ENCODE measurements at regions not wholly inside any gene's neighbourhood (a gene's known extent, or its start where the extent isn't known, plus 50 kb on each side); places are given as distances from the start of the nearest gene placed in this dataset.
"Not testable (repeated sequence)": the region's sequence is repeated elsewhere in the genome, so short reads cannot be mapped to it uniquely, and the experiment has no call there.

DNA sequence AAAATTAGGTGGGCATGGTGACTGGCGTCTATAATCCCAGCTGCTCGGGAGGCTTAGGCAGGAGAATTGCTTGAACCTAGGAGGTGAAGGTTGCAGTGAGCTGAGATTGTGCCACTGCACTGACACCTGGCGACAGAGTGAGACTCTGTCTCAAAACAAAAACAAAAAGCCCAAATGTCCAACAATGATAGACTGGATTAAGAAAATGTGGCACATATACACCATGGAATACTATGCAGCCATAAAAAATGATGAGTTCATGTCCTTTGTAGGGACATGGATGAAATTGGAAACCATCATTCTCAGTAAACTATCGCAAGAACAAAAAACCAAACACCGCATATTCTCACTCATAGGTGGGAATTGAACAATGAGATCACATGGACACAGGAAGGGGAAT, 1385.6 kb downstream of the CDH12 start:
- H3K9me3 ChIP-seq (ENCODE audit: control insufficient read depth, low read length); H3K4me1 ChIP-seq (ENCODE audit: control insufficient read depth, insufficient read depth, low read length, poor library complexity, severe bottlenecking); H3K27ac ChIP-seq (ENCODE audit: low read depth, low read length, severe bottlenecking); H3K4me3 ChIP-seq (ENCODE audit: extremely low read depth, insufficient read depth, low read length, poor library complexity, severe bottlenecking): not testable (repeated sequence)
- no CpG with 5 or more reads among the region's 5 CpGs for WGBS, 2 experiments (ENCODE audit: insufficient coverage in 2 of 2)
- H3K36me3 ChIP-seq (ENCODE audit: control insufficient read depth, insufficient read depth, low read length): peaks cover 10% of the 10 kb centered on the region

DNA sequence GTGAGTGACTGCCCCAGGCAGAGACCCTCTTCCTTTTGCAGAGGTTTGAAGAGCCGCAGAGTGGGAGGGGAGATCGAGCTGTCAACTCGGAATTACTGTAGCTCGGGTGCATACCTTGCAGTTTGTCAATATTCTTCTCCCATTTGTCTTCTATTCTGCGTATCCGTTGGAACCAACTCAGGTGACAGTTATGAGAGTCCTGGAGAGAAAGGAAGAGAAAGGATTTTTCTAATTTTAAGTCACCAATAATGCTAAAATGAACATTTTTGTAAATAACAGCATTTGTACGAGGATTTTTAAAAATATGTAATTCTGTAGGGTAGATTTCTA, 1393.4 kb downstream of the CDH12 start:
- H3K9me3 ChIP-seq (ENCODE audit: control insufficient read depth, low read length); H3K27ac ChIP-seq (ENCODE audit: low read depth, low read length, severe bottlenecking); H3K4me1 ChIP-seq (ENCODE audit: control insufficient read depth, insufficient read depth, low read length, poor library complexity, severe bottlenecking): not testable (repeated sequence)
- no CpG with 5 or more reads among the region's 7 CpGs for WGBS, 2 experiments (ENCODE audit: insufficient coverage in 2 of 2)
- H3K4me3 ChIP-seq (ENCODE audit: extremely low read depth, insufficient read depth, low read length, poor library complexity, severe bottlenecking): peak overlapping the region; percentile 52
- peaks cover 16% of the 10 kb centered on the region for H3K36me3 ChIP-seq (ENCODE audit: control insufficient read depth, insufficient read depth, low read length)

DNA sequence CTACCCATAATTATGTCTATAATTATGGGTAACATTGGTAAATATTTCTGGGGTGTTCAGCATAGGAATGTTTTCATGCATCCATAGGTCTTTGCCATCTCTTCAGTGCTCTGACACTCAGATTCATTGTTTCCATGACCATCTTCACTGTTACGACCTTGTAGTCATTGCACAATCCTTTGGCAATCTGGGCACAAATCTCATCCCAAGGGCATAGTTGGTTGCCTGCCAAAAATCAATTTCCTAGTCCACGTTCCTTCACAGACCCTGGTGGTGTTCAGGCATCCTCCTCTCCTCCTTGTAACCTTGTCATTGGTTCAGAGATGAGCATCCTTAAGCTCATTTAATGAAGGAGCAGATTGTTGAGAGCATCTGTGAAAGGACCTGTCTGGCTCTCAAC, 1400.7 kb downstream of the CDH12 start:
- 54 to 78% methylated on average over 2 of the region's 2 CpGs for WGBS, 2 experiments (ENCODE audit: insufficient coverage in 2 of 2)
- no peak overlapping the region for H3K4me3 ChIP-seq (ENCODE audit: extremely low read depth, insufficient read depth, low read length, poor library complexity, severe bottlenecking)
- H3K36me3 ChIP-seq (ENCODE audit: control insufficient read depth, insufficient read depth, low read length): no peaks in the 10 kb centered on the region
- no peaks in the 10 kb centered on the region for H3K4me1 ChIP-seq (ENCODE audit: control insufficient read depth, insufficient read depth, low read length, poor library complexity, severe bottlenecking)
- no peaks in the 10 kb centered on the region for H3K9me3 ChIP-seq (ENCODE audit: control insufficient read depth, low read length)
- H3K27ac ChIP-seq (ENCODE audit: low read depth, low read length, severe bottlenecking): no peak overlapping the region

DNA sequence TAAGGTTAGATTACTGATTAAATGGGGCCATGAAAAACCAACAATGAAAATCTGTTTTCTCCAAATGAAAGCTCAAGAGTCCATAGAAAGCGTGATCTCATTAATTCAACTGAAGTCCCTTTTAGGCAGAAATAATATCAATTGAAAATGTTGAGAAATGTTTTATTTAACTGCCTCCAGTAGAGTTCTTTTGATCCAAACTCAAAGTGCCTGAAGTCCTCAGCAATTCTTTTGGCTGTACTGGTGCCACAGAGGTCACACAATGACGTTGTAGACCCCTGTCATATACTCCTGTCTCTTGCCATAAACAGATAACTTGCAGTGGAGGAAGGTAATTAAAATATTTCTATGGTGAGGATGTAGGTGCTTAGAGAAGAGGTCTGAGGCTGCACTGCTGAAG, 1420.5 kb downstream of the CDH12 start:
- Histone ChIP-seq H3K9me3 (ENCODE audit: control insufficient read depth, low read length) (no peaks in the 10 kb centered on the region), H3K4me1 (ENCODE audit: control insufficient read depth, insufficient read depth, low read length, poor library complexity, severe bottlenecking) (no peaks in the 10 kb centered on the region), H3K27ac (ENCODE audit: low read depth, low read length, severe bottlenecking) (no peak overlapping the region), H3K36me3 (ENCODE audit: control insufficient read depth, insufficient read depth, low read length) (no peaks in the 10 kb centered on the region), H3K4me3 (ENCODE audit: extremely low read depth, insufficient read depth, low read length, poor library complexity, severe bottlenecking) (no peak overlapping the region)
- WGBS, 2 experiments (ENCODE audit: insufficient coverage in 2 of 2): no CpG with 5 or more reads among the region's 2 CpGs

DNA sequence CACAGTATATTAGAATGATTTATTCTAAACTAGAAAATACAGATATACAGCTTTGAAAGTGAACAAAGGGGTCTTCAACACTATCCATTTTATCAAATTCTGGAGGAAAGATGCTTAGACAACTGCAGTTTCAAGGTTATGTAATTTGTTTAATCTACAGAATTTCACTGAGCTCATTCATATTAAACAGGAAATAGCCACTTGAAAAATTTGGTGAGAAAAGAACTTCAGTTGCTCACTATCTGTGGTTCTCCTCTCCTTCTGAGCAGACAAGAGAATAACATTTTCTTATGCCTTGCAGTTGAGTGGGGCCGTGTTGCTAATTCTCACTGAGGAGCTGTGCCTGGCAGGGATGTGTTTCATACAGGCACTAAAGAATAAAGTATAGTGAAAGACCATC, 1428.2 kb downstream of the CDH12 start:
- no peak overlapping the region for H3K4me3 ChIP-seq (ENCODE audit: extremely low read depth, insufficient read depth, low read length, poor library complexity, severe bottlenecking)
- H3K9me3 ChIP-seq (ENCODE audit: control insufficient read depth, low read length): no peaks in the 10 kb centered on the region
- WGBS, 2 experiments (ENCODE audit: insufficient coverage in 2 of 2): no CpG with 5 or more reads among the region's 1 CpG
- no peaks in the 10 kb centered on the region for H3K4me1 ChIP-seq (ENCODE audit: control insufficient read depth, insufficient read depth, low read length, poor library complexity, severe bottlenecking)
- H3K36me3 ChIP-seq (ENCODE audit: control insufficient read depth, insufficient read depth, low read length): no peaks in the 10 kb centered on the region
- H3K27ac ChIP-seq (ENCODE audit: low read depth, low read length, severe bottlenecking): no peak overlapping the region

DNA sequence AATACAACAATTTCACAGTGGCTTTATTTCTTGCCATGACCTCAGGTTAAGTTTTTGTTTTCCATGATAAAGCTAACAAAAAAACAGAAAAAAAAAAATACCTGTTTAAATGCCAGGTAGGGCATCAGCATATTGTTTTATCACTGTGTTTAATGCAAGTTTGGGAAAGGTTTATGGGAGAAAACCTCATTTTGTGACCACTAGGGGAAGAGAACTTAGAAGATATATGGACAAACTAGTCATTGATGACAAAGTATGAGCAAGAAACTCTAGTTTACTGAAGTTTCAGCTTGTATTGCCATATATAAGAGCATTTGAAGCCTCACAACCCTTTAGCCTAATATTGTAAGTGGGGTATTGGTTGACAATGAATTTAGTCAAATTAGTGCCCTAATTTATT, 1431.4 kb upstream of the CDH18 start:
- Histone ChIP-seq H3K36me3 (ENCODE audit: control insufficient read depth, insufficient read depth, low read length) (no peaks in the 10 kb centered on the region), H3K9me3 (ENCODE audit: control insufficient read depth, low read length) (no peaks in the 10 kb centered on the region), H3K4me1 (ENCODE audit: control insufficient read depth, insufficient read depth, low read length, poor library complexity, severe bottlenecking) (no peaks in the 10 kb centered on the region), H3K4me3 (ENCODE audit: extremely low read depth, insufficient read depth, low read length, poor library complexity, severe bottlenecking) (no peak overlapping the region), H3K27ac (ENCODE audit: low read depth, low read length, severe bottlenecking) (no peak overlapping the region)

DNA sequence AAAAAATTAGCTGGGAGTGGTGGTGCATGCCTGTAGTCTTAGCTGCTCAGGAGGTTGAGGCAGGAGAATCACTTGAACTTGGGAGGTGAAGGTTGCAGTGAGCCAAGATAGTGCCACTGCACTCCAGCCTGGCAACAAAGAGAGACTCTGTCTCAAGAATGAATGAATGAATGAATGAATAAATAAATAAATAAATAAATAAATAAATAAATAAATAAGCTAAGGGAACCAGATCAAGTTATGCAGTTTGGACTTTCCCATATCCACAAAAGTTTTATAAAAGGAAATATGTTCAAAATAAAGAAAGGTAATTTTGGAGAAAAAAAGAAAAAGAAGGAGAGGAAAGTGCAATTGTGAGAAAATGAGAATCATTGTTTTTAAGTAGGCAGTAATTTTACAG, 1414.1 kb upstream of the CDH18 start:
- H3K4me3 ChIP-seq (ENCODE audit: extremely low read depth, insufficient read depth, low read length, poor library complexity, severe bottlenecking); H3K4me1 ChIP-seq (ENCODE audit: control insufficient read depth, insufficient read depth, low read length, poor library complexity, severe bottlenecking); H3K9me3 ChIP-seq (ENCODE audit: control insufficient read depth, low read length); H3K27ac ChIP-seq (ENCODE audit: low read depth, low read length, severe bottlenecking); H3K36me3 ChIP-seq (ENCODE audit: control insufficient read depth, insufficient read depth, low read length): not testable (repeated sequence)

DNA sequence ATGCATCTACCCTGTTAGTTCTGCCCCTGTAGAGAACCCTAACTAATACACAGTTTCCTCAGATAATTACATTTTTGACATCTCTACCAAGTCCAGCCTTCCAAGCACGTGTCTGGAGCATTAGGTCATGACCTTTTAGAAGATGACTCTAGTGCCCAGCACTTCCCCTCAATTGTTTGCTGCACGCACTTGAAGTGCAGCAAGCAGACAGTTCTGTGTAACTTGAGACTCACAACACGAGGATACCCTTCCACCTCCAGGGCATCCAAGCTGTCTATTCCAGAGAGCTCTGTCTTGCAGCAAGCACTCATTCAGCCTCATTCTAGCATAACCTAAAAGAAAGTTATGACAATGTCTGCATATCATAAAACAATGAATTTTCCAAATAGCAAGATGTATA, 1410.5 kb upstream of the CDH18 start:
- no peaks in the 10 kb centered on the region for H3K4me1 ChIP-seq (ENCODE audit: control insufficient read depth, insufficient read depth, low read length, poor library complexity, severe bottlenecking)
- H3K27ac ChIP-seq (ENCODE audit: low read depth, low read length, severe bottlenecking): no peak overlapping the region
- 48 to 63% methylated on average over 3 of the region's 3 CpGs for WGBS, 2 experiments (ENCODE audit: insufficient coverage in 2 of 2)
- H3K4me3 ChIP-seq (ENCODE audit: extremely low read depth, insufficient read depth, low read length, poor library complexity, severe bottlenecking): no peak overlapping the region
- no peaks in the 10 kb centered on the region for H3K9me3 ChIP-seq (ENCODE audit: control insufficient read depth, low read length)
- no peaks in the 10 kb centered on the region for H3K36me3 ChIP-seq (ENCODE audit: control insufficient read depth, insufficient read depth, low read length)

DNA sequence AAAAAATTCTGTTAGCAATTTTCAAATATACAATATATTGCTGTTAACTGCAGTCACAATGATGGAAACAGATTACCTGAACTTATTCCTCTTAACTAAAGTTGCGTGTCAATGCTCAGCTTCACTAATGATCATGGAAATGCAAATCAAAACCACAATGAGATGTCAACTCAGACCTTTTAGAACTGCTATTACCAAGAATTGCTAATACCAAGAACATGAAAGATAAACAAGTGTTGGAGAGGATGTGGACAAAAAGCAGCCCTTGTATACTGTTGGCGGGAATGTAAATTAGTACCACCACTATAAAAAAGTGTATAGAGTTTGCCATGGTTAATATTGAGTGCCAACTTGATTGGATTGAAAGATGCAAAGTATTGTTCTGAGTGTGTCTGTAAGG, 1409.7 kb upstream of the CDH18 start:
- H3K27ac ChIP-seq (ENCODE audit: low read depth, low read length, severe bottlenecking): no peak overlapping the region
- no peak overlapping the region for H3K4me3 ChIP-seq (ENCODE audit: extremely low read depth, insufficient read depth, low read length, poor library complexity, severe bottlenecking)
- 100% methylated on average over 2 of the region's 2 CpGs; no CpG with 5 or more reads in 1 of the 2 experiments for WGBS, 2 experiments (ENCODE audit: insufficient coverage in 2 of 2)
- no peaks in the 10 kb centered on the region for H3K9me3 ChIP-seq (ENCODE audit: control insufficient read depth, low read length)
- H3K36me3 ChIP-seq (ENCODE audit: control insufficient read depth, insufficient read depth, low read length): no peaks in the 10 kb centered on the region
- H3K4me1 ChIP-seq (ENCODE audit: control insufficient read depth, insufficient read depth, low read length, poor library complexity, severe bottlenecking): no peaks in the 10 kb centered on the region

DNA sequence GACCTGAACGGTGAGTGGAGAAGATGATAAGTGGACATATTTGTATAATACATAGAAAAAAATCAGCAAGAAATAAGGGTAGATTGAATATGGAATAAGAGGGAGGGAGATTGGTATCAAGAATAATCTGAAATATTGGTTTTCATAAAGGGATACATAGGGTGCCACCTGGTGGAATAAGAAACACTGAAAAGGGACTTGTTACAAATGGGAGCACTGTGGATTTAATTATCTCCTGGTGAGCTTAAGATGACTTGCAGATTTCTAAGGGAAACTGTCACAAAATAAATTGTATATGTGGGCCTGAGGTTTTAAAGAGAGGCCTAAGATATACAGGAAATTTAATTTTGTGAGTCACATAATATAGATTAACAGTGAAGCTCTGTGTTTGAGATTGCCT, 1403.5 kb upstream of the CDH18 start:
- no peaks in the 10 kb centered on the region for H3K4me1 ChIP-seq (ENCODE audit: control insufficient read depth, insufficient read depth, low read length, poor library complexity, severe bottlenecking)
- H3K36me3 ChIP-seq (ENCODE audit: control insufficient read depth, insufficient read depth, low read length): no peaks in the 10 kb centered on the region
- H3K9me3 ChIP-seq (ENCODE audit: control insufficient read depth, low read length): no peaks in the 10 kb centered on the region
- no peak overlapping the region for H3K27ac ChIP-seq (ENCODE audit: low read depth, low read length, severe bottlenecking)
- H3K4me3 ChIP-seq (ENCODE audit: extremely low read depth, insufficient read depth, low read length, poor library complexity, severe bottlenecking): no peak overlapping the region
- no CpG with 5 or more reads among the region's 1 CpG for whole genome bisulfite sequencing, 2 experiments (ENCODE audit: insufficient coverage in 2 of 2)

DNA sequence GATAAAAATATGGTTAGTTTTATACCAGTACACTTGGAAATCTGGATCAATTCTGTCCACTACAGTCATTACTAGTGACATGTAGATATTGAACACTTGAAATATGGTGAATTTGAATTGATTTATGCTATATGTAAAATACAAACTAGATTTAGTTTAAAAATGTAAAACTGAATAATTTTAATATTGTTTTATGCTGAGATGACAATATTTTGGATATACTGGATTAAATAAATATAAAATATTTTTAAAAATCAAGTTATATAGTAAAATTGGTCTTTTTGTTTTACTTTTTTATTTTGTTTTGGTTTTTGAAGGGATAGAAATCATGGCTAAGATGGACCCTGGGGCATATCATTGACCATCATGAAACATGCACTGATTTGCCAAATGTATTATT, 1372.8 kb upstream of the CDH18 start:
- not testable (repeated sequence) for H3K4me3 ChIP-seq (ENCODE audit: extremely low read depth, insufficient read depth, low read length, poor library complexity, severe bottlenecking); H3K27ac ChIP-seq (ENCODE audit: low read depth, low read length, severe bottlenecking); H3K9me3 ChIP-seq (ENCODE audit: control insufficient read depth, low read length); H3K4me1 ChIP-seq (ENCODE audit: control insufficient read depth, insufficient read depth, low read length, poor library complexity, severe bottlenecking); H3K36me3 ChIP-seq (ENCODE audit: control insufficient read depth, insufficient read depth, low read length)

DNA sequence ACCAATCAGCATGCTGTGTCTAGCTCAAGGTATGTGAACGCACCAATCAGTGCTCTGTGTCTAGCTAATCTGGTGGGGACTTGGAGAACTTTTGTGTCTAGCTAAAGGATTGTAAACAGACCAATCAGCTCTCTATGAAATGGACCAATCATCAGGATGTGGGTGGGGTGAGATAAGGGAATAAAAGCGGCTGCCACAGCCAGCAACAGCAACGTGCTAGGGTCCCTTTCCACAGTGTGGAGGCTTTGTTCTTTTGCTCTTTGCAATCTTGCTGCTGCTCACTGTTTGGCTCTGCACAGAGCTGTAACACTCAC, 1353.9 kb upstream of the CDH18 start:
- H3K27ac ChIP-seq (ENCODE audit: low read depth, low read length, severe bottlenecking); H3K36me3 ChIP-seq (ENCODE audit: control insufficient read depth, insufficient read depth, low read length); H3K4me3 ChIP-seq (ENCODE audit: extremely low read depth, insufficient read depth, low read length, poor library complexity, severe bottlenecking); H3K9me3 ChIP-seq (ENCODE audit: control insufficient read depth, low read length); H3K4me1 ChIP-seq (ENCODE audit: control insufficient read depth, insufficient read depth, low read length, poor library complexity, severe bottlenecking): not testable (repeated sequence)
- no CpG with 5 or more reads among the region's 3 CpGs for WGBS, 2 experiments (ENCODE audit: insufficient coverage in 2 of 2)
